SK-N-SH treated with all-trans-retinoic acid at 6 μM for 48 hours (cell line): ENCODE measurements at regions not wholly inside any gene's neighbourhood (a gene's known extent, or its start where the extent isn't known, plus 50 kb on each side); places are given as distances from the start of the nearest gene placed in this dataset.

Experiments used
- ATAC-seq: fragments of 200-7000 bp; cut with Tn5 transposase; 3 replicates; pipeline ENCODE4 v1.9.1; 2020; ENCODE audit warnings: mild to moderate bottlenecking, moderate library complexity
- ARNTL ChIP-seq: fragments of 450-650 bp; formaldehyde crosslinking; IDR thresholded peaks from 2 replicates; pipeline ENCODE4 v1.5.0; 2020; ENCODE audit warnings: low read depth, mild to moderate bottlenecking, moderate library complexity, borderline replicate concordance
- CSDC2 ChIP-seq: fragments of 250-450 bp; sonication (Bioruptor Pico); IDR thresholded peaks from 2 replicates; pipeline ENCODE4 v1.5.0; 2020; ENCODE audit warnings: mild to moderate bottlenecking, moderate library complexity
- ESRRG ChIP-seq: fragments of 250-450 bp; sonication (Bioruptor Pico); IDR thresholded peaks from 2 replicates; pipeline ENCODE4 v1.6.1; 2021; ENCODE audit warnings: mild to moderate bottlenecking
- GLIS3 ChIP-seq: fragments of 250-450 bp; sonication (Bioruptor Pico); IDR thresholded peaks from 2 replicates; pipeline ENCODE4 v1.5.0; 2020; ENCODE audit warnings: mild to moderate bottlenecking, moderate library complexity
- ISL1 ChIP-seq: fragments of 250-450 bp; sonication (Bioruptor Pico); IDR thresholded peaks from 2 replicates; pipeline ENCODE4 v2.1.2; 2022; ENCODE audit warnings: mild to moderate bottlenecking, moderate library complexity
- OSR1 ChIP-seq: fragments of 250-450 bp; sonication (Bioruptor Pico); IDR thresholded peaks from 2 replicates; pipeline ENCODE4 v1.8.0; 2022; ENCODE audit warnings: moderate library complexity, mild to moderate bottlenecking, inconsistent platforms
- PPARA ChIP-seq: fragments of 250-450 bp; sonication (Bioruptor Pico); IDR thresholded peaks from 2 replicates; pipeline ENCODE4 v1.5.0; 2020; ENCODE audit warnings: mild to moderate bottlenecking, borderline replicate concordance
- RARB ChIP-seq: fragments of 250-450 bp; sonication (Bioruptor Pico); IDR thresholded peaks from 2 replicates; pipeline ENCODE4 v1.8.0; 2021; ENCODE audit warnings: mild to moderate bottlenecking, moderate library complexity
- SNAI2 ChIP-seq: fragments of 250-450 bp; sonication (Bioruptor Pico); IDR thresholded peaks from 2 replicates; pipeline ENCODE4 v1.5.0; 2020; ENCODE audit warnings: mild to moderate bottlenecking, moderate library complexity
- TOX ChIP-seq: fragments of 250-450 bp; sonication (Bioruptor Pico); IDR thresholded peaks from 2 replicates; pipeline ENCODE4 v1.8.0; 2021; ENCODE audit warnings: mild to moderate bottlenecking, moderate library complexity, borderline replicate concordance
- ZC3H10 ChIP-seq: fragments of 250-450 bp; sonication (Bioruptor Pico); IDR thresholded peaks from 2 replicates; pipeline ENCODE4 v1.5.1; 2021; ENCODE audit warnings: mild to moderate bottlenecking, moderate library complexity
- ZFP3 ChIP-seq: fragments of 250-450 bp; sonication (Bioruptor Pico); IDR thresholded peaks from 2 replicates; pipeline ENCODE4 v1.5.0; 2020; ENCODE audit warnings: mild to moderate bottlenecking, moderate library complexity
- ZFP30 ChIP-seq: fragments of 450-650 bp; formaldehyde crosslinking; IDR thresholded peaks from 2 replicates; pipeline ENCODE4 v1.5.0; 2022; ENCODE audit warnings: mild to moderate bottlenecking, moderate library complexity
- ZNF565 ChIP-seq: fragments of 450-650 bp; formaldehyde crosslinking; conservative IDR thresholded peaks from 2 replicates; pipeline ENCODE4 v1.5.0; 2020; ENCODE audit warnings: low read depth, mild to moderate bottlenecking, moderate library complexity
- ZNF70 ChIP-seq: fragments of 450-650 bp; formaldehyde crosslinking; IDR thresholded peaks from 2 replicates; pipeline ENCODE4 v1.5.0; 2020; ENCODE audit warnings: mild to moderate bottlenecking, moderate library complexity
- ZNF8 ChIP-seq: fragments of 450-650 bp; formaldehyde crosslinking; IDR thresholded peaks from 2 replicates; pipeline ENCODE4 v1.5.0; 2020; ENCODE audit warnings: mild to moderate bottlenecking, moderate library complexity
- TF ChIP-seq, protein P1 (sequence below): fragments of 250-450 bp; sonication (Bioruptor Pico); IDR thresholded peaks from 2 replicates; pipeline ENCODE4 v1.8.0; 2020; ENCODE audit warnings: mild to moderate bottlenecking, moderate library complexity, borderline replicate concordance
- TF ChIP-seq, protein P2 (sequence below): fragments of 250-450 bp; sonication (Bioruptor Pico); IDR thresholded peaks from 2 replicates; pipeline ENCODE4 v1.5.1; 2021; ENCODE audit warnings: mild to moderate bottlenecking, moderate library complexity
- TF ChIP-seq, protein P3 (sequence below): fragments of 250-450 bp; sonication (Bioruptor Pico); IDR thresholded peaks from 2 replicates; pipeline ENCODE4 v1.5.0; 2020; ENCODE audit warnings: mild to moderate bottlenecking, moderate library complexity
- TF ChIP-seq, protein P4 (sequence below): fragments of 250-450 bp; sonication (Bioruptor Pico); IDR thresholded peaks from 2 replicates; pipeline ENCODE4 v1.8.0; 2021; ENCODE audit warnings: low read depth, mild to moderate bottlenecking, moderate library complexity, borderline replicate concordance
- TF ChIP-seq, protein P5 (sequence below): fragments of 250-450 bp; sonication (Bioruptor Pico); IDR thresholded peaks from 2 replicates; pipeline ENCODE4 v1.5.1; 2020; ENCODE audit warnings: low read depth, mild to moderate bottlenecking, moderate library complexity

DNA sequence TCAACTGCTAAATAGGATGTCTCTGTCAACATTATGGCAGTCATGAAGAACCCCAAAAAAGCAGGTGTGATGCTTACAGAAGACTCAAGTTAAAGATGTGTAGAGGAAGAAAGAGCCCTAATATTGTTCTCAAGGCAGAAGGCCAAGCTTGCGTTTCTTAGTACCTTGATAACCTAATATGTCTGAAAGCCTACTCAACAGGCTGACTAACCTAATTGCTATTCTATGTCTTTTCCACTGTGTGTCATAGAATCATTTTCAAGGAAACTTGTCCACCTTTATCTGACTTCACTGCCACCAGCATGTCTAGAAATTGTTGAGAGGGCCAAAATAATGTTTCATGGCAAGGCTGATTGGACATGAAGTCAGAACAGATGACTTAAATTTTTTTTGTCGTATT lies 373.2 kb downstream of the BTG1 start:
- TF ChIP-seq ZNF565 (CRISPR knock-in tag) (no peak), ISL1 (CRISPR knock-in tag) (no peak), ARNTL (CRISPR knock-in tag) (no peak), OSR1 (no peak), ZFP3 (CRISPR knock-in tag) (no peak), ZNF70 (CRISPR knock-in tag) (no peak), GLIS3 (no peak), ZC3H10 (CRISPR knock-in tag) (no peak), ESRRG (CRISPR knock-in tag) (no peak), ZNF8 (CRISPR knock-in tag) (no peak), PPARA (CRISPR knock-in tag) (no peak), CSDC2 (no peak), ZFP30 (CRISPR knock-in tag) (no peak)
- TF ChIP-seq, protein P1, sequence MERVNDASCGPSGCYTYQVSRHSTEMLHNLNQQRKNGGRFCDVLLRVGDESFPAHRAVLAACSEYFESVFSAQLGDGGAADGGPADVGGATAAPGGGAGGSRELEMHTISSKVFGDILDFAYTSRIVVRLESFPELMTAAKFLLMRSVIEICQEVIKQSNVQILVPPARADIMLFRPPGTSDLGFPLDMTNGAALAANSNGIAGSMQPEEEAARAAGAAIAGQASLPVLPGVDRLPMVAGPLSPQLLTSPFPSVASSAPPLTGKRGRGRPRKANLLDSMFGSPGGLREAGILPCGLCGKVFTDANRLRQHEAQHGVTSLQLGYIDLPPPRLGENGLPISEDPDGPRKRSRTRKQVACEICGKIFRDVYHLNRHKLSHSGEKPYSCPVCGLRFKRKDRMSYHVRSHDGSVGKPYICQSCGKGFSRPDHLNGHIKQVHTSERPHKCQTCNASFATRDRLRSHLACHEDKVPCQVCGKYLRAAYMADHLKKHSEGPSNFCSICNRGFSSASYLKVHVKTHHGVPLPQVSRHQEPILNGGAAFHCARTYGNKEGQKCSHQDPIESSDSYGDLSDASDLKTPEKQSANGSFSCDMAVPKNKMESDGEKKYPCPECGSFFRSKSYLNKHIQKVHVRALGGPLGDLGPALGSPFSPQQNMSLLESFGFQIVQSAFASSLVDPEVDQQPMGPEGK = no peak
- TF ChIP-seq, protein P2, sequence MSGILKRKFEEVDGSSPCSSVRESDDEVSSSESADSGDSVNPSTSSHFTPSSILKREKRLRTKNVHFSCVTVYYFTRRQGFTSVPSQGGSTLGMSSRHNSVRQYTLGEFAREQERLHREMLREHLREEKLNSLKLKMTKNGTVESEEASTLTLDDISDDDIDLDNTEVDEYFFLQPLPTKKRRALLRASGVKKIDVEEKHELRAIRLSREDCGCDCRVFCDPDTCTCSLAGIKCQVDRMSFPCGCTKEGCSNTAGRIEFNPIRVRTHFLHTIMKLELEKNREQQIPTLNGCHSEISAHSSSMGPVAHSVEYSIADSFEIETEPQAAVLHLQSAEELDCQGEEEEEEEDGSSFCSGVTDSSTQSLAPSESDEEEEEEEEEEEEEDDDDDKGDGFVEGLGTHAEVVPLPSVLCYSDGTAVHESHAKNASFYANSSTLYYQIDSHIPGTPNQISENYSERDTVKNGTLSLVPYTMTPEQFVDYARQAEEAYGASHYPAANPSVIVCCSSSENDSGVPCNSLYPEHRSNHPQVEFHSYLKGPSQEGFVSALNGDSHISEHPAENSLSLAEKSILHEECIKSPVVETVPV (CRISPR knock-in tag) = no peak
- no peak for ATAC-seq

DNA sequence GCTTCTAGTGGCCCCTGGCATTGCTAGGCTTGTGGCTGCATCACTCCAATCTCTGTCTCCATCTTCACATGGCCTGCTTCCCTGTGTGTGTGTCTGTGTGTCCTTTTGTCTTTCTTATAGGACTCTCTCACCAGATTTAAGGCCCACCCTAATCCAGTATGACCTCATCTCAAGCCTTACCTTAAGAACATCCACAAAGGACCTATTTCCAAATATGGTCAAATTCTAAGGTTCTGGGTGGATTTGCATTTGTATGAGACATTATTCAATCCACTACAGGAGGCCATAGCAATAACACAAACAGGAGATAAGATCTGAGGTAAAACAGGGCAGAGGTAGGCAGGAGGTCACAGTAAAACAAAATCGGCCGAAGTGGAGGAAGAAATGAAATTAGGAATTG lies 375.9 kb downstream of the BTG1 start:
- TF ChIP-seq ARNTL (CRISPR knock-in tag) (no peak), GLIS3 (no peak), ZFP3 (CRISPR knock-in tag) (no peak), ISL1 (CRISPR knock-in tag) (no peak), RARB (CRISPR knock-in tag) (no peak), OSR1 (no peak), ESRRG (CRISPR knock-in tag) (no peak), ZNF565 (CRISPR knock-in tag) (no peak), CSDC2 (no peak), PPARA (CRISPR knock-in tag) (no peak), SNAI2 (CRISPR knock-in tag) (no peak), TOX (CRISPR knock-in tag) (no peak)
- TF ChIP-seq, protein P2 (CRISPR knock-in tag) = no peak
- TF ChIP-seq, protein P3, sequence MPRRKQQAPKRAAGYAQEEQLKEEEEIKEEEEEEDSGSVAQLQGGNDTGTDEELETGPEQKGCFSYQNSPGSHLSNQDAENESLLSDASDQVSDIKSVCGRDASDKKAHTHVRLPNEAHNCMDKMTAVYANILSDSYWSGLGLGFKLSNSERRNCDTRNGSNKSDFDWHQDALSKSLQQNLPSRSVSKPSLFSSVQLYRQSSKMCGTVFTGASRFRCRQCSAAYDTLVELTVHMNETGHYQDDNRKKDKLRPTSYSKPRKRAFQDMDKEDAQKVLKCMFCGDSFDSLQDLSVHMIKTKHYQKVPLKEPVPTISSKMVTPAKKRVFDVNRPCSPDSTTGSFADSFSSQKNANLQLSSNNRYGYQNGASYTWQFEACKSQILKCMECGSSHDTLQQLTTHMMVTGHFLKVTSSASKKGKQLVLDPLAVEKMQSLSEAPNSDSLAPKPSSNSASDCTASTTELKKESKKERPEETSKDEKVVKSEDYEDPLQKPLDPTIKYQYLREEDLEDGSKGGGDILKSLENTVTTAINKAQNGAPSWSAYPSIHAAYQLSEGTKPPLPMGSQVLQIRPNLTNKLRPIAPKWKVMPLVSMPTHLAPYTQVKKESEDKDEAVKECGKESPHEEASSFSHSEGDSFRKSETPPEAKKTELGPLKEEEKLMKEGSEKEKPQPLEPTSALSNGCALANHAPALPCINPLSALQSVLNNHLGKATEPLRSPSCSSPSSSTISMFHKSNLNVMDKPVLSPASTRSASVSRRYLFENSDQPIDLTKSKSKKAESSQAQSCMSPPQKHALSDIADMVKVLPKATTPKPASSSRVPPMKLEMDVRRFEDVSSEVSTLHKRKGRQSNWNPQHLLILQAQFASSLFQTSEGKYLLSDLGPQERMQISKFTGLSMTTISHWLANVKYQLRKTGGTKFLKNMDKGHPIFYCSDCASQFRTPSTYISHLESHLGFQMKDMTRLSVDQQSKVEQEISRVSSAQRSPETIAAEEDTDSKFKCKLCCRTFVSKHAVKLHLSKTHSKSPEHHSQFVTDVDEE (CRISPR knock-in tag) = no peak
- TF ChIP-seq, protein P4, sequence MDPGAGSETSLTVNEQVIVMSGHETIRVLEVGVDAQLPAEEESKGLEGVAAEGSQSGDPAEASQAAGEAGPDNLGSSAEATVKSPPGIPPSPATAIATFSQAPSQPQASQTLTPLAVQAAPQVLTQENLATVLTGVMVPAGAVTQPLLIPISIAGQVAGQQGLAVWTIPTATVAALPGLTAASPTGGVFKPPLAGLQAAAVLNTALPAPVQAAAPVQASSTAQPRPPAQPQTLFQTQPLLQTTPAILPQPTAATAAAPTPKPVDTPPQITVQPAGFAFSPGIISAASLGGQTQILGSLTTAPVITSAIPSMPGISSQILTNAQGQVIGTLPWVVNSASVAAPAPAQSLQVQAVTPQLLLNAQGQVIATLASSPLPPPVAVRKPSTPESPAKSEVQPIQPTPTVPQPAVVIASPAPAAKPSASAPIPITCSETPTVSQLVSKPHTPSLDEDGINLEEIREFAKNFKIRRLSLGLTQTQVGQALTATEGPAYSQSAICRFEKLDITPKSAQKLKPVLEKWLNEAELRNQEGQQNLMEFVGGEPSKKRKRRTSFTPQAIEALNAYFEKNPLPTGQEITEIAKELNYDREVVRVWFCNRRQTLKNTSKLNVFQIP (CRISPR knock-in tag) = no peak
- TF ChIP-seq, protein P5, sequence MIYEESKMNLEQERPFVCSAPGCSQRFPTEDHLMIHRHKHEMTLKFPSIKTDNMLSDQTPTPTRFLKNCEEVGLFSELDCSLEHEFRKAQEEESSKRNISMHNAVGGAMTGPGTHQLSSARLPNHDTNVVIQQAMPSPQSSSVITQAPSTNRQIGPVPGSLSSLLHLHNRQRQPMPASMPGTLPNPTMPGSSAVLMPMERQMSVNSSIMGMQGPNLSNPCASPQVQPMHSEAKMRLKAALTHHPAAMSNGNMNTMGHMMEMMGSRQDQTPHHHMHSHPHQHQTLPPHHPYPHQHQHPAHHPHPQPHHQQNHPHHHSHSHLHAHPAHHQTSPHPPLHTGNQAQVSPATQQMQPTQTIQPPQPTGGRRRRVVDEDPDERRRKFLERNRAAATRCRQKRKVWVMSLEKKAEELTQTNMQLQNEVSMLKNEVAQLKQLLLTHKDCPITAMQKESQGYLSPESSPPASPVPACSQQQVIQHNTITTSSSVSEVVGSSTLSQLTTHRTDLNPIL (CRISPR knock-in tag) = no peak
- ATAC-seq = no peak
